GM12878 (cell line): ENCODE measurements at regions not wholly inside any gene's neighbourhood (a gene's known extent, or its start where the extent isn't known, plus 50 kb on each side); places are given as distances from the start of the nearest gene placed in this dataset.

Experiments used
- ATAC-seq: fragments of 200-7000 bp; cut with Tn5 transposase; 3 replicates; pipeline ENCODE4 v1.9.1; 2020; ENCODE audit warnings: mild to moderate bottlenecking, moderate library complexity
- BruUV-seq: library from RNA; stranded (reverse); fragments of 400-500 nt; replicated peaks from 2 replicates; lab custom pipeline; 2021; lab: Mats Ljungman, UMichigan
- CTCF ChIA-PET: fragments of 300-600 bp; sonication (Branson Sonifier 250); formaldehyde crosslinking; extraction: SDS; loops from one replicate; lab custom pipeline; 2021; ENCODE audit warnings: inconsistent platforms; lab: Yijun Ruan, JAX
- POLR2A ChIA-PET: fragments of 350-600 bp; formaldehyde crosslinking; extraction: SDS; loops from one replicate; lab custom pipeline; 2021; ENCODE audit warnings: inconsistent platforms; lab: Charles Lee
- RAD21 ChIA-PET: fragments of 300-600 bp; sonication (Branson Sonifier 250); formaldehyde crosslinking; loops from one replicate; lab custom pipeline; 2023; ENCODE audit warnings: antibody characterized with exemption; ENCODE audit not compliant: unreplicated experiment; lab: Charles Lee
- SMC1A ChIA-PET: fragments of 300-600 bp; sonication (Branson Sonifier 250); formaldehyde crosslinking; loops from one replicate; lab custom pipeline; 2023; ENCODE audit not compliant: unreplicated experiment, uncharacterized antibody; lab: Charles Lee
- DNase-seq: peaks from one replicate; pipeline ENCODE4 v3.0.0-alpha.2; 2011; ENCODE audit warnings: low read depth, low spot score
- FAIRE-seq: peaks from 3 replicates; lab custom pipeline; 2011; peaks lifted over from hg19 to GRCh38; lab: Jason Lieb, UNC
- H2AFZ ChIP-seq: 2 replicates; pipeline ENCODE4 v1.6.0; 2011; ENCODE audit warnings: low read depth, low read length, control low read depth; ENCODE audit not compliant: control insufficient read depth
- H3K27ac ChIP-seq: 2 replicates; pipeline ENCODE4 v1.5.1; 2011; ENCODE audit warnings: control low read depth; ENCODE audit not compliant: control insufficient read depth, insufficient read depth
- H3K27me3 ChIP-seq, 2 experiments: replicated peaks in 1 of 2; 2 replicates each; pipeline versions ENCODE4 v1.6.0 to v1.6.1; 2011; ENCODE audit warnings: low read length in 1 of 2; ENCODE audit not compliant: control insufficient read depth in 2 of 2, insufficient read depth in 2 of 2
- H3K36me3 ChIP-seq, 2 experiments: 2 replicates each; pipeline ENCODE4 v1.5.1; 2011; ENCODE audit warnings: low read length in 1 of 2; ENCODE audit not compliant: control insufficient read depth in 2 of 2, insufficient read depth in 2 of 2
- H3K4me1 ChIP-seq: 2 replicates; pipeline ENCODE4 v1.6.1; 2011; ENCODE audit warnings: mild to moderate bottlenecking, low read length, moderate library complexity, mixed read lengths; ENCODE audit not compliant: control insufficient read depth, insufficient read depth
- H3K4me2 ChIP-seq: 2 replicates; pipeline ENCODE4 v1.6.0; 2011; ENCODE audit warnings: control low read depth; ENCODE audit not compliant: control insufficient read depth, insufficient read depth
- H3K4me3 ChIP-seq: fragments of 200-600 bp; sonication (generic); 2 replicates; pipeline ENCODE4 v1.5.1; 2016
- H3K79me2 ChIP-seq: 2 replicates; pipeline ENCODE4 v1.6.0; 2011; ENCODE audit warnings: low read length; ENCODE audit not compliant: control insufficient read depth, insufficient read depth
- H3K9ac ChIP-seq: 2 replicates; pipeline ENCODE4 v1.8.0; 2011; ENCODE audit warnings: low read length, control low read depth, mixed read lengths; ENCODE audit not compliant: control insufficient read depth, insufficient read depth
- H3K9me3 ChIP-seq: replicated peaks from 3 replicates; pipeline ENCODE4 v1.5.1; 2011; ENCODE audit warnings: mild to moderate bottlenecking, low read length; ENCODE audit not compliant: control insufficient read depth, insufficient read depth
- H4K20me1 ChIP-seq: 2 replicates; pipeline ENCODE4 v1.6.0; 2011; ENCODE audit not compliant: control insufficient read depth, insufficient read depth
- BCLAF1 ChIP-seq: fragments of 450-650 bp; IDR thresholded peaks from 2 replicates; pipeline ENCODE4 v1.6.1; 2017; ENCODE audit warnings: antibody characterized with exemption, mild to moderate bottlenecking, moderate library complexity
- CBFB ChIP-seq: IDR thresholded peaks from 2 replicates; pipeline ENCODE4 v1.6.1; 2016; ENCODE audit warnings: antibody characterized with exemption, low read depth
- ELK1 ChIP-seq: IDR thresholded peaks from 2 replicates; pipeline ENCODE4 v1.6.1; 2012; ENCODE audit warnings: low read depth, low read length, improper control_type of control experiment
- HDGF ChIP-seq: fragments of 450-650 bp; IDR thresholded peaks from 2 replicates; pipeline ENCODE4 v1.6.1; 2016; ENCODE audit warnings: antibody characterized with exemption
- MTA2 ChIP-seq: fragments of 450-650 bp; IDR thresholded peaks from 2 replicates; pipeline ENCODE4 v1.6.1; 2016; ENCODE audit warnings: low read depth, mild to moderate bottlenecking, moderate library complexity
- NFXL1 ChIP-seq: fragments of 450-650 bp; IDR thresholded peaks from 2 replicates; pipeline ENCODE4 v1.6.1; 2017; ENCODE audit warnings: antibody characterized with exemption, mild to moderate bottlenecking, borderline replicate concordance
- POLR2AphosphoS2 ChIP-seq: IDR thresholded peaks from 2 replicates; pipeline ENCODE4 v1.6.1; 2011; ENCODE audit warnings: low read depth, mild to moderate bottlenecking, low read length, improper control_type of control experiment, moderate library complexity
- TARDBP ChIP-seq: IDR thresholded peaks from 2 replicates; pipeline ENCODE4 v1.6.1; 2016; ENCODE audit warnings: borderline replicate concordance
- YY1 ChIP-seq: IDR thresholded peaks from 2 replicates; pipeline ENCODE4 v1.6.1; 2011; ENCODE audit warnings: low read depth, mild to moderate bottlenecking, low read length
- WGBS: methylation state at CpG from one replicate; pipeline ENCODE4 v1.1.6; 2016; ENCODE audit warnings: low lambda C conversion rate; ENCODE audit not compliant: insufficient replicate concordance, insufficient coverage; ENCODE audit errors: missing lambda C conversion rate; 5-methylcytosine and 5-hydroxymethylcytosine counted together
- in situ Hi-C: fragments of 300-500 bp; cut with MboI; formaldehyde crosslinking; loops from 9 replicates; pipeline ENCODE4 v1.14.3; 2018; ENCODE audit warnings: mixed read lengths
- intact Hi-C: fragments of 100-400 bp; cut with micrococcal nuclease; formaldehyde crosslinking; loops from one replicate; pipeline ENCODE4 v1.14.2; 2022; ENCODE audit not compliant: unreplicated experiment

- no peak for TF ChIP-seq BCLAF1
- no peak for TF ChIP-seq ELK1
- TF ChIP-seq NFXL1, result no peak
- TF ChIP-seq CBFB, result no peak
- TF ChIP-seq MTA2, result no peak
- no peak for TF ChIP-seq TARDBP
- TF ChIP-seq HDGF, result no peak
- no peak for TF ChIP-seq POLR2AphosphoS2
- no peak for TF ChIP-seq YY1
- ChIA-PET SMC1A (no interaction called here), RAD21 (no interaction called here), CTCF (no interaction called here), POLR2A (no interaction called here)
- H4K20me1 ChIP-seq, result no peaks in the 10 kb centered on the region
- no peaks in the 10 kb centered on the region for H3K4me1 ChIP-seq
- no peaks in the 10 kb centered on the region for H3K36me3 ChIP-seq
- no peak overlapping the region for H3K4me3 ChIP-seq
- H2AFZ ChIP-seq, result no peak overlapping the region
- DNase-seq (no peak), ATAC-seq (no peak), FAIRE-seq (no peak)
- BruUV-seq, result no TSS peak
- no peak overlapping the region for H3K27ac ChIP-seq
- no peaks in the 10 kb centered on the region for H3K27me3 ChIP-seq
- H3K9me3 ChIP-seq, result no peaks in the 10 kb centered on the region; the same call in 2 of the 3 replicates
- in situ Hi-C loops, result no loop called here
- intact Hi-C loops, result no loop called here
- no peak overlapping the region for H3K4me2 ChIP-seq
- no peaks in the 10 kb centered on the region for H3K79me2 ChIP-seq
- no peak overlapping the region for H3K9ac ChIP-seq
- WGBS, result 15% methylated on average over 3 of the region's 3 CpGs
Observed at GRCh38 chr15:26439681-26440080, 333.2 kb downstream of the GABRB3 start.
